ENCODE measurements at regions not wholly inside any gene's neighbourhood (a gene's known extent, or its start where the extent isn't known, plus 50 kb on each side); places are given as distances from the start of the nearest gene placed in this dataset.

GRCh38 chr5:105397749-105398148, 1835.2 kb upstream of the NUDT12 start:
- DNase-seq (ENCODE audit: low spot score): no peak

DNA sequence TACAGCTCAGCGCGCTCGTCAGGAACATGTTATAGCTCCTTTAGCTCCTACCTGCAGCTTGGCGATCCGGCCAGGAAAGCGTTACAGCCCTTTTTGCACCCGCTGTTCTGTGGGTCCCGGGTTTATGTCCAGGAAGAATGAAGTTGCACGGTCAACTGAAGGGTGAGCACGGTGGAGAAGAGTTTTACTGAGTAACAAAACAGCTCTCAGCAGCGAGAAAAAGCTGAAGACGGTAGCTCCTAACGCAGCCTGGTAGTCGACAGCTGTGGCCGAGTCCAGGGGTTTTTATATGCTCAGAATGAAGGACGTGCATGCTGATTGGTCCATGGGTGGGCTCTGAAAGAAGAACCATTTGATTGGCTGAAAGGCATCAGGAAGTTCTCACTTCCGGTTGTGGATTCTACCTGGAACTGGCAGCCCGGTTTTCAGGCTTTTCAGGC, 1830.1 kb upstream of the NUDT12 start:
- no peak for DNase-seq (ENCODE audit: low spot score)

DNA sequence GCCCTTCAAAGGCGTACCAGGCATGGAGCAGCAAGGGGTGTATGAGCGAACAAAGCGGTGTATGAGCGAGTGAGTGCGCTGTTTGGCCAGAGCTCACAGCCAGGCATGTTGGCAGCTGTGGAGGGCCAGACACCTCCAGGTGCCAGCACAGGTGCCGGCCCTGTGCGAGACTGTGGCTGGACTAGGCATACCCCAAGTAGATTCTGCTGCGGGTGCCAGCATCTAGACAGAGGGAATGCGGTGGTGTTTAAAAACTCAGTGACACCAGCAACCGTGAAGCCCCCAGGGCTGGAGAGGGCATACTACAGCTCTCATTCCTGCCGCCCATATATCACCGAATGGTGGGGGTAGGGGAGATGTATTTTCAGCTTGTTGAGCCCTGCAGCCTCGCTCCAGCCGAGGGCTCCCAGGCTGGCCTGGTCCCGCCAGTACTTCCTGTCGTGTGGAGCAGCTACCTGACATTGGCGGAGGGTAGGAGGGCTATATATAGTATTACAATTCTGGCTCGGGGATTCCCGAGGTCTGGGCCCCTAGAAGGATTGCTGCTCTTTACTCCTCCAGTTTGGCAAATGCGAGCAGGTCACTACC, 1829.6 kb upstream of the NUDT12 start:
- no peak for DNase-seq (ENCODE audit: low spot score)

DNA sequence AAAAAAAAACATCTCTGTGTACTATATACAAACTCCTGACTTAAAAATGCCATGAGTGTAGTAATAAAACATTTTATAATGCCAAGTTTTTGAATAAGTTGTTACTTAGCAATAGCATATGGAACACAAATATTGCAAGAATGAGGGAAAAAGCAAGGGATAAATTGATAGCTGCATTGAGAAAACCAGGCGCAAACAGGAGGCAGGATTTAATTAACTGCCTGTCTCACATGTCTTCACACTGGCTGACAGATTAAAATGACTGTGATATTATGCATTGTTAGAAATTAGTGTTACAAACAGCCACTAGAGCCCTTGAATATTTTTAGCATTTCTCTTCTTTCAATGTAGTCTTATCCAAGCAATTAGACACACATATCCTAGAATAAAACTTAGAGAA, 1817.5 kb upstream of the NUDT12 start:
- DNase-seq (ENCODE audit: low spot score): no peak

DNA sequence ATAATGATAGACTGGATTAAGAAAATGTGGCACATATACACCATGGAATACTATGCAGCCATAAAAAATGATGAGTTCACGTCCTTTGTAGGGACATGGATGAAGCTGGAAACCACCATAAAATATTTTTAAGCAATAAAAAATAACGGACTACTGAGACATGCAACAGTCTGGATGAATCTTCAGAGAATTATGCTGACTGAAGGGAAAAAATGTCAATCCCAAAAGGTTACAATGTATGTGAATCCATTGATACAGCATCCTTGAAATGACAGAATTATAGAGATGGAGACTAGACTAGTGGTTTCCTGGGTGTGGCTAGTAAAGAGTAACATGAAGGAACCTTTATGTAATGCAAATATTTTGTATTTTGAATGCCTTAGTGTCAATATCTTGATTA, 1808.6 kb upstream of the NUDT12 start:
- DNase-seq (ENCODE audit: low spot score): no peak

GRCh38 chr5:105350486-105351140, 1788.0 kb upstream of the NUDT12 start:
- no peak for DNase-seq (ENCODE audit: low spot score)

DNA sequence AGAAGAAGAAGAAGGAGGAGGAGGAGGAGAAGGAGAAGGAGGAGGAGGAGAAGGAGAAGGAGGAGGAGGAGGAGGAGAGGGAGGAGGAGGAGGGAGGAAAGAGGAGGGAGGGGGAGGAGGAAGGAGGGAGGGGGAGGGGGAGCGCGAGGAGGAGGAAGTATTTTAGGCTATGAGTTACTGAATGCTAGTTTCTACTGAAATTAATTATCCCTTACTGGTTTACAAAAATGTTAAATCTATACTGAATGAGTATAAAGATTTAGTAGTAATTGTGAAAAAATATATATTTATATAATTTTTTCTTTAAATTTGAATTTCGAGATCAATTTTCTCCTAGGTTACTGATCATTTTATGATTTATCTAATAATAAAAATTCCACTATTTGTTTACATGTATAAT, 1769.0 kb upstream of the NUDT12 start:
- DNase-seq (ENCODE audit: low spot score): no peak

- no peak for DNase-seq (ENCODE audit: low spot score)
Measured at GRCh38 chr5:105330185-105330584, 1767.6 kb upstream of the NUDT12 start.

GRCh38 chr5:105304859-105305258, 1742.3 kb upstream of the NUDT12 start:
- DNase-seq (ENCODE audit: low spot score): no peak

GRCh38 chr5:105288946-105289345, 1726.4 kb upstream of the NUDT12 start:
- no peak for DNase-seq (ENCODE audit: low spot score)

DNA sequence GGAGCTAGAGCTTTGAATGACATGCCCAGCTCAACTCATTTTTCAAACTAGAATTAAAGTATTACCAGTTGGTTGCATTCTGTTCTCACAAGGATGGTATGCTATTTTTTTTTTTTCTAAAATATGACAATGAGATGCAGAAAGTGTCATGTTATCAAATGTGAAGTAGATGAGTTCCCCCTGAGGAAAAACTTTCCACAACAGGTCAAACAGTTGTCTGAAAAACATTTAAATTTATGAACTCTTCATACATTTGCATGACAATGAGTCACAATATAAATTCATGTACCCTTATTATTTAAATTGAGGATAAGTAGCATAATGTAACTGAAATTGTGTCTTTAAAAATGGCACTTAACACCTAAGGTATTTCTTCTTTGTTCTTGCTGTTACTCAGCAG, 1720.5 kb upstream of the NUDT12 start:
- DNase-seq (ENCODE audit: low spot score): no peak

DNA sequence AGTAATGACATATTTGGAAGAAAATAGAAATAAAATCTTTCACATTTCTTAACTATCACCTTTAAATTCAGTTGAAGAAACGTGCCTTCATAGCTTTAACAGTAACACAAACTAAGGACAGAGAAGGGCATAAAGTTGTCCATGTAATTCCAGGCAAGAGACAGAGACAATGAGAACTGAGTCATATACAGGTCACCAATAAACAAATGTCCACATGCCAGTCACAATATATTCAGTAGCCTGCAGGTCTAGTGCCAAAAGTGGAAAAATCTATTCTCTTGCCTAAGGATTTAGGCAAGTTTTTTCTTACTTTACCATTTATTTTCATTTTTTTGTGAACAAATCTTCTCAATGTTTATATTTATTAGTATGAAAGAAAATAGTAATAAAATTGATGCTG, 1711.5 kb upstream of the NUDT12 start:
- DNase-seq (ENCODE audit: low spot score): no peak

- DNase-seq (ENCODE audit: low spot score): no peak
Measured at GRCh38 chr5:105263515-105263914, 1700.9 kb upstream of the NUDT12 start.

DNA sequence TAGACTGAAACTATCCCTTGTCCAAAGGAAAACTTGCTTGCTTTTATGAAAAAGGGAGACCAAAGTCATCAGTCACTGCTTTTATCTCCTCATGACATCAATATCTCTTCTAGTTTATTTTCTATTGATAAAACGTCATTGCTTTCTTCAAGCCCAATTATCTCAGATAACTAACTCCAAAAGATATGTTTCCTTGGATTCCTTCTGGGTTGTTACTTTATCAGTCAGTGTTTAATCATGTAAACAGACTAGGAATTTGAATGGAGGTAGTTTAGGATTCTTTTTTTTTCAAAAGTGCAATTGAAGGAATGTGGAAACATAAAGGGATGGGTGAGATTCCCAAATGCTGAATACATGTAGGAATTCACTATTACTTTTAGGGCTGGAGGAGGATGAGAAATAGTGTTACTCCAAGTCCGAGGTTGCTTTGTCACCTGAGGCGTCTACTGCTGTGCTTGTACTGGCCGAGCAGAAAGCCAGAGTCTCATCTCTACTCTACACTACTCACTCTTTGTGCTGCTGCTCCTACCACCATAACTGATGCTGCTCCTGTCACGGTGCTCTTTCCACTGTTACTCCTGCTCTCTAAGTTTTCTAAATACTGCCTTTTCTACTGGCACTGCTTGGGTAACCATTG, 1697.1 kb upstream of the NUDT12 start:
- no peak for DNase-seq (ENCODE audit: low spot score)

DNA sequence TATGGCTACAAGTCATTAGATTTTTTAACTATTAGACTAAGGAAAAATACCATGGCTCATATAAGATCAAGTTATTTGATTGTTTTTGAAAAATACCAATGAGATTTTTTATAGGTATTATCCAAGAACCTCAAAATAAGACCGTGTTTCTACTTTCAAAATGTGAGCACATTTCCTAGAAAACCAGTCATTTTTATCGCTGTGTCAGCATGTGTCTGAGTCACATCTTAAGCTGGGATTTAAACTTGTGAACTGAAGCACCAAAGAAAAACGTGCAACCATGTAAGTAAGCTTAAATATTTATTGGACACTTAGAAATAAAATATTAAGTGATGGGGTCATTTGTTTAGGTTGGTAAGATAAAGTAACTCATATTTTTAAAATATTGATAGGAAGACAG, 1676.0 kb upstream of the NUDT12 start:
- no peak for DNase-seq (ENCODE audit: low spot score)

- no peak for DNase-seq (ENCODE audit: low spot score)
Measured at GRCh38 chr5:105230516-105231157, 1668.0 kb upstream of the NUDT12 start.

DNA sequence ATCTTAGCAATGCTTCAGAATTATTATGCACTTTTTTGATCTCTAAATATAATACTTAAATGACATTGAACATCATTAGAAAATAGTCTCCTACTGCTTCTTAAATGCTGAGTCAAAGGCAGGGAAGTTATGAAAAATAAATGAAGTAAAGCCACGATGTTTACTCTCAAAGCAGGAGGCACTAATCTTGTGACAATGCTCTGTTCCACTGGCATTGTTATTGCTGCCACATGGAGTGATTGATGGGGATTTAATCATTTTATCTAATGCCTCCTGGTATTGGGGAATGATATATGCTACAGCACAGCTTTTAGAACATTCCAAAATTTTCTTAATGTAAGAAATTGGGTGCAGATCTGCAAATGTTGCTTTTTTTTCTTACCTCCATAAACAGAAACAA, 1655.4 kb upstream of the NUDT12 start:
- DNase-seq (ENCODE audit: low spot score): no peak

DNA sequence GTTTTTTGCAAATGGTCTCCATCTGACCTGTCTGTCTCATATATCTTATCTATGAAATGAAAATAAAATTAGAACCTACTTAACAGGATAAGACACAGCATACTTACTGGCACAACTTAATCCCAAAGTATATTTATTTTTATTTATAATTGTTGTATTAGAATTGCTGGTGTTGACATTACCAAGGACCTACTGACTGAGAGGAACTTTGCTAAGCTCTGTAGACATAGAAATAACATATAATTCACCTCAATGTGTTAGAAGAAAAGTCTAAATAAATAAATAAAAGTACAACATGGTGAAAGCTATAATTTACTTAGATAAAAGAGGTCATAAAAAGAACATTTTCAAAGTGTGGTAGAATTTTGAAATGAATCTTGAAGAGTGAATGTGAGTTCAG, 1650.5 kb upstream of the NUDT12 start:
- no peak for DNase-seq (ENCODE audit: low spot score)

GRCh38 chr5:105207066-105207465, 1644.5 kb upstream of the NUDT12 start:
- DNase-seq (ENCODE audit: low spot score): no peak

DNA sequence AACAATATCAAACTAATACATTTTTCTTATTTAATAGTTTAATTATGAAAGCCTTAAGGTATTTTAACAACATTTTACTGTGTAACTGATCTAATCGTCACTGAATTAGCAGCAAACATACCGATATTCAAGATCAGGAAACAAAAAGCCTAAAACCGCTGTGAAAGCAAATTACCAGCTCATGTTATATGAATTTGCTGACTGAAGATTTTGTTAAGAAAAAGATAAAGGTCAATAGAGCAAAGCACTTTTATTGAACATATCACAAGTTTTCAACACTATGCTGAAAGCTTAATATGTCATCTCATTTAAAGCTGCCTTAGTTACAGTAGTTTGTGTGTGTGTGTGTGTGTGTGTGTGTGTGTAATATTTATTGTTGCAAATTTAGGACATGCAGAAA, 1634.9 kb upstream of the NUDT12 start:
- no peak for DNase-seq (ENCODE audit: low spot score)

- no peak for DNase-seq (ENCODE audit: low spot score)
Measured at GRCh38 chr5:105195765-105196164, 1633.2 kb upstream of the NUDT12 start.

- no peak for DNase-seq (ENCODE audit: low spot score)
Measured at GRCh38 chr5:105172918-105173317, 1610.3 kb upstream of the NUDT12 start.

DNA sequence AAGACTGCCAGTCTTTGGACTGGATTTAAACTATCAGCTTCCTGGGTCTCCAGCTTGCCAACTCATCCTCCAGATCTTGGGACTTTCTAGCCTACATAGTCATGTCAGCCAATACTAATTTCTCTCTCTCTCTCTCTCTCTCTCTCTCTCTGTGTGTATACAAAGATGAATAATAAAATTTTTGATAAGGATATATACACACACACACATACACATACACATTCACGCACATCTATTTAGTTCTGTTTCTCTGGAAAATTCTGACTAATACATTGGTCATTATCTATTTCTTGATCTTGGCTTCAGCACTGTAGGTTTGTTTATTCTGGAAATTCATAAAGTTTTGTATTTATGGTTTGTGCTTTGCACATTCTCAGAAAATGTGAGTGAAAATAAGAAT, 1606.2 kb upstream of the NUDT12 start:
- DNase-seq (ENCODE audit: low spot score): no peak

All from COLO829 (cell line).